ENCODE measurements at regions not wholly inside any gene's neighbourhood (a gene's known extent, or its start where the extent isn't known, plus 50 kb on each side); places are given as distances from the start of the nearest gene placed in this dataset.

GRCh38 chr10:80964179-80964578 is 426.5 kb downstream of the SH2D4B start:
- TF ChIP-seq EZH2 (IDR thresholded peaks at IDR 0.05; ENCODE audit: borderline replicate concordance, insufficient read depth, low read depth, low read length, poor library complexity, severe bottlenecking): no peak
- no peak for TF ChIP-seq CTCF (IDR thresholded peaks at IDR 0.05)

Measured in B cell (primary cell).